Pancreas (tissue), 10 donors: ENCODE measurements at regions not wholly inside any gene's neighbourhood (a gene's known extent, or its start where the extent isn't known, plus 50 kb on each side); places are given as distances from the start of the nearest gene placed in this dataset.

ENCODE experiments used
- ATAC-seq, 4 donors: fragments of 200-7000 bp; cut with Tn5 transposase; one replicate each; pipeline versions ENCODE4 v1.8.0 to v1.9.1; 2020; ENCODE audit warnings: mild to moderate bottlenecking in 4 of 4, moderate library complexity in 4 of 4
- DNase-seq, 6 donors: peaks; one replicate each; pipeline ENCODE4 v3.0.0-alpha.2; 2020
- FAIRE-seq: peaks from 2 replicates; lab custom pipeline; 2012; peaks lifted over from hg19 to GRCh38; lab: Jason Lieb, UNC
- H3K27ac ChIP-seq, 4 donors: fragments of 200-600 bp; sonication (generic); 1 replicate in 3 of 4; 2 replicates in 1 of 4; pipeline versions ENCODE4 v1.5.0 to v1.8.0; 2020
- H3K27me3 ChIP-seq, 4 donors: fragments of 200-600 bp; one replicate each; pipeline ENCODE4 v1.8.0; 2021
- H3K36me3 ChIP-seq, 3 donors: fragments of 200-600 bp; sonication (generic) in 1 of 3; one replicate each; pipeline versions ENCODE4 v1.5.0 to v1.8.0; 2020 to 2021
- H3K4me1 ChIP-seq, 3 donors: fragments of 200-600 bp; one replicate each; pipeline ENCODE4 v1.8.0; 2021
- H3K4me3 ChIP-seq, 4 donors: fragments of 200-600 bp; sonication (generic) in 2 of 4; one replicate each; pipeline versions ENCODE4 v1.5.0 to v1.8.0; 2020 to 2021
- H3K9me3 ChIP-seq, 4 donors: fragments of 200-600 bp; one replicate each; pipeline ENCODE4 v1.8.0; 2021
- WGBS, 2 donors: extraction: QIAGEN DNeasy Blood & Tissue Kit; methylation state at CpG; one replicate each; pipeline ENCODE4 v1.1.7; 2013; 5-methylcytosine and 5-hydroxymethylcytosine counted together
- intact Hi-C, 3 donors: fragments of 100-400 bp; cut with DNase I; formaldehyde crosslinking; loops; one replicate each; pipeline versions ENCODE4 v1.11.1 to v1.14.2; 2022
- TF ChIP-seq, protein P1 (sequence below), 4 donors: fragments of 200-600 bp; sonication (generic) in 3 of 4; IDR thresholded peaks; one replicate each; pipeline versions ENCODE4 v1.5.0 to v1.8.0; 2021; ENCODE audit warnings: antibody characterized with exemption in 4 of 4
- donor health status: healthy with polysubstance abuse.
- donor health status: DM: no; HTN: no; CAD: no; lungs with moderate emphysema.
- donor health status: DM: no; HTN: no; CAD: no.
- donor health status: control.
- donor health status: control.
- donor health status: Bipolar disorder and iron deficiency.
- donor health status: DM: yes; HTN: yes; CAD: no.
- donor health status: DM: no; HTN: no; CAD: no.
- donor health status: DM: no; HTN: no; CAD: no.
- donor health status: DM: yes; HTN: yes; CAD: no.

GRCh38 chr4:167509551-167509950 is 275.3 kb upstream of the SPOCK3 start:
- H3K4me3 ChIP-seq, result no peak overlapping the region
- no peak for ATAC-seq
- intact Hi-C loops, result no loop called here
- WGBS, 2 donors, result 51 to 56% methylated on average over 2 of the region's 2 CpGs
- no peak for DNase-seq
- peaks cover 0 to 5% (median 0%) of the 10 kb centered on the region in 4 donors for H3K9me3 ChIP-seq
- no peaks in the 10 kb centered on the region for H3K4me1 ChIP-seq
- H3K36me3 ChIP-seq, result no peaks in the 10 kb centered on the region
- no peaks in the 10 kb centered on the region for H3K27me3 ChIP-seq
- no peak for FAIRE-seq
- TF ChIP-seq, protein P1, sequence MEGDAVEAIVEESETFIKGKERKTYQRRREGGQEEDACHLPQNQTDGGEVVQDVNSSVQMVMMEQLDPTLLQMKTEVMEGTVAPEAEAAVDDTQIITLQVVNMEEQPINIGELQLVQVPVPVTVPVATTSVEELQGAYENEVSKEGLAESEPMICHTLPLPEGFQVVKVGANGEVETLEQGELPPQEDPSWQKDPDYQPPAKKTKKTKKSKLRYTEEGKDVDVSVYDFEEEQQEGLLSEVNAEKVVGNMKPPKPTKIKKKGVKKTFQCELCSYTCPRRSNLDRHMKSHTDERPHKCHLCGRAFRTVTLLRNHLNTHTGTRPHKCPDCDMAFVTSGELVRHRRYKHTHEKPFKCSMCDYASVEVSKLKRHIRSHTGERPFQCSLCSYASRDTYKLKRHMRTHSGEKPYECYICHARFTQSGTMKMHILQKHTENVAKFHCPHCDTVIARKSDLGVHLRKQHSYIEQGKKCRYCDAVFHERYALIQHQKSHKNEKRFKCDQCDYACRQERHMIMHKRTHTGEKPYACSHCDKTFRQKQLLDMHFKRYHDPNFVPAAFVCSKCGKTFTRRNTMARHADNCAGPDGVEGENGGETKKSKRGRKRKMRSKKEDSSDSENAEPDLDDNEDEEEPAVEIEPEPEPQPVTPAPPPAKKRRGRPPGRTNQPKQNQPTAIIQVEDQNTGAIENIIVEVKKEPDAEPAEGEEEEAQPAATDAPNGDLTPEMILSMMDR (IDR thresholded peaks at IDR 0.05), result no peak
- H3K27ac ChIP-seq, result no peak overlapping the region

GRCh38 chr4:167524091-167524490 is 289.8 kb upstream of the SPOCK3 start:
- H3K27ac ChIP-seq, result no peak overlapping the region
- H3K4me3 ChIP-seq, result no peak overlapping the region
- H3K9me3 ChIP-seq, result no peaks in the 10 kb centered on the region
- H3K36me3 ChIP-seq, result no peaks in the 10 kb centered on the region
- H3K4me1 ChIP-seq, result no peaks in the 10 kb centered on the region
- WGBS, 2 donors, result 70 to 71% methylated on average over 2 of the region's 2 CpGs
- TF ChIP-seq, protein P1 (IDR thresholded peaks at IDR 0.05), result no peak
- FAIRE-seq (no peak), ATAC-seq (no peak), DNase-seq (no peak)
- intact Hi-C loops, result no loop called here
- H3K27me3 ChIP-seq, result no peaks in the 10 kb centered on the region

DNA sequence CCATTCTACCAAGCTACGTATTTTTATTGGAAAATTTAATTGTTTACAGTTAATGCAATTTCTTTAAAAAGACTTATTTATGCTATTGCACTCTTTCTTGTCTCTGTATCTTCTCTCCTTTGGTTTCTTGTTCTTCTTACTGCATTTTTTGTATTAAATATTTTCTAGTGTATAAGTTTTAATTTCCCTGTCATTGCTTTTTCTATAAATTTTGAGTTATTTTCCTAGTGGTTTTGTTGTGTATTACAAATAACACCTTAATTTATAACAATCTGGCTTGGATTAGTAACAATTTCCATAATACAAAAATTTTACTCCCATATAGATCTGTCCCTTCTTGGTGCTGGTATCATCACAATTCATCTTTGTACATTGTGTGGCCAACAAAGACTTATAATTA is 303.5 kb upstream of the SPOCK3 start:
- FAIRE-seq, result no peak

GRCh38 chr4:167541286-167541685 is 307.0 kb upstream of the SPOCK3 start:
- WGBS, 2 donors, result 36 to 44% methylated on average over 3 of the region's 3 CpGs
- H3K4me3 ChIP-seq, result no peak overlapping the region
- TF ChIP-seq, protein P1 (IDR thresholded peaks at IDR 0.05), result no peak
- no peaks in the 10 kb centered on the region for H3K9me3 ChIP-seq
- FAIRE-seq (no peak), DNase-seq (no peak), ATAC-seq (no peak)
- intact Hi-C loops, result no loop called here
- no peak overlapping the region for H3K27ac ChIP-seq
- H3K27me3 ChIP-seq, result no peaks in the 10 kb centered on the region
- H3K36me3 ChIP-seq, result no peaks in the 10 kb centered on the region
- H3K4me1 ChIP-seq, result no peaks in the 10 kb centered on the region

More for the DNA sequence above, 303.5 kb upstream of the SPOCK3 start:
- Histone ChIP-seq H3K27me3 (no peaks in the 10 kb centered on the region), H3K9me3 (no peaks in the 10 kb centered on the region), H3K4me3 (no peak overlapping the region), H3K36me3 (no peaks in the 10 kb centered on the region), H3K27ac (no peak overlapping the region), H3K4me1 (no peaks in the 10 kb centered on the region)
- no peak for ATAC-seq
- TF ChIP-seq, protein P1 (IDR thresholded peaks at IDR 0.05), result no peak
- WGBS, 2 donors, result 51 to 74% methylated on average over 1 of the region's 1 CpG
- intact Hi-C loops, result no loop called here
- no peak for DNase-seq

DNA sequence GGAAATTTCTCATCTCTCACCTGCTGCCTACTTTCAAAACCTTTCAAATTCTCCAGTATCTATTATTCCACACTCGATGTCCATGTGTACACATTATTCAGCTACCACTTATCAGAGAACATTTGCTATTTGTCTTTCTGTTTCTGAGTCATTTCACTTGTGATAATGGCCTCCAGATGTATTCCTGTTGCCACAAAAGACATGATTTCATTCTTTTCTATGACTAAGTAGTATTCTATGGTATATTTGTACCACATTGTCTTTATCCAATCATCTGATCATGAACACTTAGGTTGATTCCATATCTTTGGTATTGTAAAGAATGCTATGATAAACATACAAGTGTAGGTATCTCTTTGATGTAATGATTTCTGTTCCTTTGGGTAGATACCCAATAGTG is 310.1 kb upstream of the SPOCK3 start:
- Histone ChIP-seq H3K27ac (no peak overlapping the region), H3K4me1 (no peaks in the 10 kb centered on the region), H3K9me3 (no peaks in the 10 kb centered on the region), H3K27me3 (no peaks in the 10 kb centered on the region), H3K36me3 (no peaks in the 10 kb centered on the region), H3K4me3 (no peak overlapping the region)
- ATAC-seq, result no peak
- 33 to 44% methylated on average over 1 of the region's 1 CpG for WGBS, 2 donors
- TF ChIP-seq, protein P1 (IDR thresholded peaks at IDR 0.05), result no peak
- DNase-seq, result no peak
- intact Hi-C loops, result no loop called here
- no peak for FAIRE-seq
